ENCODE measurements at regions not wholly inside any gene's neighbourhood (a gene's known extent, or its start where the extent isn't known, plus 50 kb on each side); places are given as distances from the start of the nearest gene placed in this dataset.

- intact Hi-C loops (cut with DNase I; ENCODE audit: low total_unique reads), result no loop called here
- no peak for DNase-seq
- Histone ChIP-seq H3K9me3 (no peaks in the 10 kb centered on the region), H3K36me3 (no peaks in the 10 kb centered on the region), H3K4me3 (no peak overlapping the region), H3K27ac (no peak overlapping the region), H3K4me1 (no peaks in the 10 kb centered on the region), H3K27me3 (no peaks in the 10 kb centered on the region)
- TF ChIP-seq, protein P1, sequence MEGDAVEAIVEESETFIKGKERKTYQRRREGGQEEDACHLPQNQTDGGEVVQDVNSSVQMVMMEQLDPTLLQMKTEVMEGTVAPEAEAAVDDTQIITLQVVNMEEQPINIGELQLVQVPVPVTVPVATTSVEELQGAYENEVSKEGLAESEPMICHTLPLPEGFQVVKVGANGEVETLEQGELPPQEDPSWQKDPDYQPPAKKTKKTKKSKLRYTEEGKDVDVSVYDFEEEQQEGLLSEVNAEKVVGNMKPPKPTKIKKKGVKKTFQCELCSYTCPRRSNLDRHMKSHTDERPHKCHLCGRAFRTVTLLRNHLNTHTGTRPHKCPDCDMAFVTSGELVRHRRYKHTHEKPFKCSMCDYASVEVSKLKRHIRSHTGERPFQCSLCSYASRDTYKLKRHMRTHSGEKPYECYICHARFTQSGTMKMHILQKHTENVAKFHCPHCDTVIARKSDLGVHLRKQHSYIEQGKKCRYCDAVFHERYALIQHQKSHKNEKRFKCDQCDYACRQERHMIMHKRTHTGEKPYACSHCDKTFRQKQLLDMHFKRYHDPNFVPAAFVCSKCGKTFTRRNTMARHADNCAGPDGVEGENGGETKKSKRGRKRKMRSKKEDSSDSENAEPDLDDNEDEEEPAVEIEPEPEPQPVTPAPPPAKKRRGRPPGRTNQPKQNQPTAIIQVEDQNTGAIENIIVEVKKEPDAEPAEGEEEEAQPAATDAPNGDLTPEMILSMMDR (IDR thresholded peaks at IDR 0.05), result no peak
Observed at GRCh38 chr5:63306909-63307308, 655.3 kb downstream of the HTR1A start.

DNA sequence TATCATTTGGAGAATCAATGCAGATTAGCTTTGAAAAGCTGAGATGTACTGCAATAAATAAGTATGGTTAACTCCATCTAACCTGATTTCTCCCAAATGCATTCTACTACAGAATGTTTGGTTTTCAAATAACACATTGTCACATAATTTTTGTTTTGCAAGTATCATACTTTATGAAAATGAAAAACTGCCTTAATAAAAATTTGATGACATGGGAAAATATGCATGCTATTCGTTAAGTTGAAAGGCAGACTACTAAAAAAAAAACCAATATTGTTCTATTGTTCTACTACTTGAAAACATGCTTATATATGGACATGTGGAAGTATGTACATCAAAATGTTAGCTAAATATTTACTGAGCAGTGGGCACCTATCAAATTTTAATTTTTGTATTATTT is 668.9 kb downstream of the HTR1A start:
- Histone ChIP-seq H3K27ac (no peak overlapping the region), H3K36me3 (no peaks in the 10 kb centered on the region), H3K27me3 (no peaks in the 10 kb centered on the region), H3K4me3 (no peak overlapping the region), H3K4me1 (no peaks in the 10 kb centered on the region), H3K9me3 (no peaks in the 10 kb centered on the region)
- TF ChIP-seq, protein P1 (IDR thresholded peaks at IDR 0.05), result no peak
- no peak for DNase-seq
- intact Hi-C loops (cut with DNase I; ENCODE audit: low total_unique reads), result no loop called here

GRCh38 chr5:63286724-63287123 is 675.5 kb downstream of the HTR1A start:
- no peak overlapping the region for H3K4me3 ChIP-seq
- no peak overlapping the region for H3K27ac ChIP-seq
- intact Hi-C loops (cut with DNase I; ENCODE audit: low total_unique reads), result no loop called here
- no peaks in the 10 kb centered on the region for H3K4me1 ChIP-seq
- DNase-seq, result no peak
- TF ChIP-seq, protein P1 (IDR thresholded peaks at IDR 0.05), result no peak
- H3K27me3 ChIP-seq, result no peaks in the 10 kb centered on the region
- no peaks in the 10 kb centered on the region for H3K9me3 ChIP-seq
- no peaks in the 10 kb centered on the region for H3K36me3 ChIP-seq

GRCh38 chr5:63263411-63263810 is 684.8 kb downstream of the LRRC70 start:
- intact Hi-C loops (cut with DNase I; ENCODE audit: low total_unique reads), result no loop called here
- no peak for DNase-seq

GRCh38 chr5:63262185-63262981 is 683.8 kb downstream of the LRRC70 start:
- no peak overlapping the region for H3K27ac ChIP-seq
- H3K36me3 ChIP-seq, result no peaks in the 10 kb centered on the region
- no peaks in the 10 kb centered on the region for H3K9me3 ChIP-seq
- intact Hi-C loops (cut with DNase I; ENCODE audit: low total_unique reads), result no loop called here
- H3K4me3 ChIP-seq, result no peak overlapping the region
- no peaks in the 10 kb centered on the region for H3K27me3 ChIP-seq
- TF ChIP-seq, protein P1 (IDR thresholded peaks at IDR 0.05), result no peak
- no peak for DNase-seq
- no peaks in the 10 kb centered on the region for H3K4me1 ChIP-seq

More at GRCh38 chr5:63263411-63263810, 684.8 kb downstream of the LRRC70 start:
- Histone ChIP-seq H3K27me3 (no peaks in the 10 kb centered on the region), H3K9me3 (no peaks in the 10 kb centered on the region), H3K4me3 (no peak overlapping the region), H3K36me3 (no peaks in the 10 kb centered on the region), H3K27ac (no peak overlapping the region), H3K4me1 (no peaks in the 10 kb centered on the region)
- TF ChIP-seq, protein P1 (IDR thresholded peaks at IDR 0.05), result no peak

Measured in tibial artery (tissue), 4 donors.